A673 (cell line): ENCODE measurements at regions not wholly inside any gene's neighbourhood (a gene's known extent, or its start where the extent isn't known, plus 50 kb on each side); places are given as distances from the start of the nearest gene placed in this dataset.

Source experiments
- EZH2 ChIP-seq: fragments of 200-600 bp; sonication (generic); IDR thresholded peaks from 2 replicates; pipeline ENCODE4 v1.6.1; 2017; ENCODE audit warnings: borderline replicate concordance, low read depth, mild to moderate bottlenecking, mixed read lengths, antibody characterized with exemption, low read length; ENCODE audit not compliant: poor library complexity, severe bottlenecking
- TF ChIP-seq, protein P1 (sequence below): fragments of 300-800, 200-600 bp; sonication (generic); conservative IDR thresholded peaks from 2 replicates; pipeline ENCODE4 v1.5.1; 2017; ENCODE audit warnings: low read depth, mild to moderate bottlenecking, antibody characterized with exemption, low read length, moderate library complexity, mixed read lengths

DNA sequence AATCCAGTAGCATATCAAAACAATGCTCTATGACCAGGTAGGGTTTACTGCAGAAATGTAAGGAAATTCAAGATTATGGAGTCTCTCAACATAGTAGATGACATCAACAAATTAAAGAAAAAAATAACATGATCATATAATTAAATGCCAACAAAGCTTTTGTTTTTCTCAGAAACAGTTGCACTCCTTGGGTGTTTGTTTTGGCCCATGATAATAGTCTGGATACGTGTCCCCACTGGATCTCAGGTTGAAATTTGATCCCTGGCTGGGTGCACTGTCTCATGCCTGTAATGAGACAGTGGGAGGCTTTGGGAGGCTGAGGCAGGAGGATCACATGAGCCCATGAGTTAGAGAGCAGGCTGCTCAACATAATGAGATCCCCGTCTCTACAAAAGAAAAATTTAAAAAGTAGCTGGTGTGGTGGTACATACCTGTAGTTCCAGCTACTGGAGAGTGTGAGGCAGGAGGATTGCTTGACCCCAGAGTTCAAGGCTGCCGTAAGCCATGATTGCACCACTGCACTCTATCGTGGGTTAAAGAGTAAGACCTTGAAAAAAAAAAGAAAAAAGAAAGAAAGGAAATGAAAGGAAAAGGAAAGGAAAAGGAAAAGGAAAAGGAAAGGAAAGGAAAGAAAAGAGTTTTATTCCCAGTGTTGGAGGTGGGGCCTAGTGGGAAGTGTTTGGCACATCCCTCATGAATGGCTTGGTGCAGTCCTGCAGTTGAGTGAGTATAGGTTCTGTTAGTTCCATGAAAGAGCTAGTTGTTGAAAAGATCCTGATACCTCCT lies 53.3 kb upstream of the FOXB1 start:
- TF ChIP-seq, protein P1, sequence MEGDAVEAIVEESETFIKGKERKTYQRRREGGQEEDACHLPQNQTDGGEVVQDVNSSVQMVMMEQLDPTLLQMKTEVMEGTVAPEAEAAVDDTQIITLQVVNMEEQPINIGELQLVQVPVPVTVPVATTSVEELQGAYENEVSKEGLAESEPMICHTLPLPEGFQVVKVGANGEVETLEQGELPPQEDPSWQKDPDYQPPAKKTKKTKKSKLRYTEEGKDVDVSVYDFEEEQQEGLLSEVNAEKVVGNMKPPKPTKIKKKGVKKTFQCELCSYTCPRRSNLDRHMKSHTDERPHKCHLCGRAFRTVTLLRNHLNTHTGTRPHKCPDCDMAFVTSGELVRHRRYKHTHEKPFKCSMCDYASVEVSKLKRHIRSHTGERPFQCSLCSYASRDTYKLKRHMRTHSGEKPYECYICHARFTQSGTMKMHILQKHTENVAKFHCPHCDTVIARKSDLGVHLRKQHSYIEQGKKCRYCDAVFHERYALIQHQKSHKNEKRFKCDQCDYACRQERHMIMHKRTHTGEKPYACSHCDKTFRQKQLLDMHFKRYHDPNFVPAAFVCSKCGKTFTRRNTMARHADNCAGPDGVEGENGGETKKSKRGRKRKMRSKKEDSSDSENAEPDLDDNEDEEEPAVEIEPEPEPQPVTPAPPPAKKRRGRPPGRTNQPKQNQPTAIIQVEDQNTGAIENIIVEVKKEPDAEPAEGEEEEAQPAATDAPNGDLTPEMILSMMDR: no peak
- no peak for TF ChIP-seq EZH2
